ENCODE measurements at regions not wholly inside any gene's neighbourhood (a gene's known extent, or its start where the extent isn't known, plus 50 kb on each side); places are given as distances from the start of the nearest gene placed in this dataset.
"Not testable (repeated sequence)": the region's sequence is repeated elsewhere in the genome, so short reads cannot be mapped to it uniquely, and the experiment has no call there.

DNA sequence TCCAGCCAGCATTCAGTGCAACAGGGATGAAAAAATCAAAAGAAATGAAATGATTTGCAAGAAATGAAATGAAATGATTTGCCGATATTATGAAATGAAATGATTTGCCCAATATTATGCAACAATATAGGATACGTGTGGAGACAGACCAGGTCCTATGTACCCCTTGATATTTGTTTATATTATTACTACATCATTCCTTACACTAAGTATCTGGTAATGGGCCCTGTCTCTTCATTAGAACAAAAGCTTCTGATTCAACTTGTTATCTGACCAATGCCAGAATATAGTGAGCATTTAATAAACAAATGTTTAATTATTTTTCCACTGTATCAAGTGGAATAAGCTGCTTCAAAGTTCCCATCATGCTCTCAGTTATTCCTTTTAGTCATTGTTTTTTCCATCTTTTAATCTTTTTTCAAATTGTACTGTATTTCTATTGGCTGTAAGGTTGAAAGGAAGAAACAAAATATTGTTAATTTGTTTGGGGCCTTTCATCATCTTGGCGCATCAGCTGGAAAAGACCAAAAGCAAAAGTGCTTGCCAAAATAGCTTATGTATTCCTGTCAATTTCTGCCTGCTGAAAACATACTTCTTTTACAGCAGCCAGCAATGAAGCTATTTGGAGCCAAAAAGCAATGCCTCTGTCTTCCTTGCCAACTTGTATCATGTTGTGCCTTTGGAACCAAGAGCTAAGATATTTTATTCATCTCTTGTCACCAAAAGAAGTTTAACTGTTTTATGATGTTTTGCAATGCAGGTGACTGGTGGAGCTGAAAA lies 2314.9 kb downstream of the LRRC4C start:
- no peak for DNase-seq (ENCODE audit: low read depth)

DNA sequence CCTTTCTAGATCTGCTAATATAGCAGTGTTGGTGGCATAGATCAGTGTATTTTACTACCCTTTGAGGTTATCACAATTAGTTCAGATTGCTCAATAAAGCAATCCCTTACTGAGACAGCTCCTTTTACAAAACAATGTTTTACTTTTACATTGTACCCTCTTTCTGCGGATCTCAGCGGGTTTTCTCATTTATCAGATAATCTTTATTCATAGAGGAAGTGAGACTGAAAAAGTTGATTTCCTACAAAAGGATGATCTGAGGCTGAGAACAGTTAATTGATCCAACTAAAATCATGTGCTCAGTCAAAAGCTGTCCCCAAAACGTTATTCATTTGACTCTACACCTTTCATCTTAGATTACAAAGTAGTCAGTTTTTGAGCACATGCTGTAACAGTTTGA lies 2319.9 kb downstream of the LRRC4C start:
- no peak for DNase-seq (ENCODE audit: low read depth)

DNA sequence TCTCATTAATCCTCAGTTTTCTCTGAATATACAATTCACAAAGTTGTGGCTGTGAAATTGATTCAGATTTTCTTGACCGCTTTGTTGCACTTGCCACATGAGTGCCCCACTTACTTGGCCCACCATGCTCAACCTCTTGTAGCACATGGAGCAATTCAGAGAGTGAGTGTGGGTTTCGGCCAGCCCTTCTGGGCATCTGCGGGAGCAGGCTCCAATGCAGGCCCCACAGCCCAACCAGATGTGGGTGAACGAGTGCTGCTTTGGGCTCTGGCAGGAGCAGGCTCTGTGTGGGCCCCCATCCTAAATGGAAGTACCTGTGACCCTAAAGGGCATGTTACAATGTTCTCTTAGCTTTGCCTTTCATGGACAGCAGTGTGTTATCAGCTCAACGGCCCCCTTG lies 2338.6 kb downstream of the LRRC4C start:
- DNase-seq (ENCODE audit: low read depth), result no peak

DNA sequence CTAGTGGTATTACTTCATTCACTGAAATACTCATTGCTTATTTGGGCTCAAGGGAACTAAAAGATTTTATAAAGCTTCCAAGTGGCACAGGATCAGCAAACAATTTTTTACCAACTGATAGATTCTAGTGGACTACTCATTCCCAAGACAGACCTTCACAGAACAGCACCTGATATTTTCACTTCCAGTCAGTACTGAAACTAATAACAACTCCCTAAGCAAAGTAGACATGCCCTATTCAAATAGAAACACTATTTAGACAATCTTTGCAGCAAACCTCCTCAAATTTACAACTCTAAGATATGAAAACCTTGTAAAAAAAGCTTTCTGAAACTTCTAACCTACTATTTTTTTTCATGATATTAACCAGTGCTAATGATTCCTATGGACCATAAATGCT lies 2345.8 kb downstream of the LRRC4C start:
- DNase-seq (ENCODE audit: low read depth), result no peak

DNA sequence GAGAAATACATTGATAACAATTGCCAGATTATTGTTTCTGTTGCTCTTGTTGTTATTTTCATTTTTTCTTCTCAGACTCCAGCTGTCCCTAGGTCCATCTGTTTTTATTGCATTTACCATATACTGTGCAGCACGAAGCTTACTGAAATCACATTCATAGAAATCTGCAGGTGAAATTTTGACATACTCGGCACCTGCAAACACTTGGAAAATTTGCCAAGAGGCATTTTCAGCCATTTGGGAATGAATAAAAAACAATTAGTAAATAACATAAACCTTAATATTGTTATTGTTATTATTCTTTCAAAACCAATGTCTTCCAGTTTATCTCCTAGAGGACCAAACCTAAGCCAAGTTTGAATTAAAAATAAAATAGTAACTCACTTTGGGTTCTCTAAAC lies 2357.2 kb downstream of the LRRC4C start:
- no peak for DNase-seq (ENCODE audit: low read depth)

DNA sequence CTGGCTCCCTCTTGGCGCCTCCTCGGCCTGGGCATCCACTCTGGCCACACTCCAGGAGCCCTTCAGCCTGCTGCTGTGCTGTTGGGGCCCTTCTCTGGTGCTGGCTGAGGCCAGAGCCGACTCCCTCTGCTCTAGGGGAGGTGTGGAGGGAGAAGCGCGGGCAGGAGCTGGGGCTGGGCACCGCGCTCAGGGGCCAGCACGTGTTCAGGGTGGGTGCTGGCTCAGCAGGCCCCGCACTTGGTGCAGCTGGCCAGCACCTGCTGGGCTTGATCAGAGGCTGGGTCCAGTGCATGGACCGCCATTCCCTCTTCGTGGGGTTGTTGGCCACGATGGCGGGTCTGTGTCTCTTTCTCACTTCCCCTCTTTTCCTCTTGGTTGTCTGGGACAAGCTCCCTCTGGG lies 2381.0 kb downstream of the LRRC4C start:
- DNase-seq (ENCODE audit: low read depth), result no peak

DNA sequence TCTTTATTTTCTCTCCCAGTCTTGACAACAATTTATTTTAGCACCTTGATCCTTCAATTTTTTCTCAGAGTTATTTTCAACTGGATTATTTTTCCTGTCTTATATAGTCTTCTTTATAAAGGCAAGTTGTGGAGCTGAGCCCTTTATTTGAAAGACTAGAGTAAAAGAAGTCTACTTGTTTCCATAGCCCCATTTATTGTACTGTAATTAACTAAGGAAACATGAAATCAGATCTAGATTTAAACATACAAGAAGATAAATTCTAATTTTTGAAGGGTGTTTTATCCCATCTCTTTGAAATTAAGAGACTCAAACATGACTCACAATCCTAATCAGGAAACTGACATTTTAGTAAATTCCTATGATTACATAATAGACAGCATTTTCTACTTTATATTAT lies 2421.8 kb downstream of the LRRC4C start:
- no peak for DNase-seq (ENCODE audit: low read depth)

DNA sequence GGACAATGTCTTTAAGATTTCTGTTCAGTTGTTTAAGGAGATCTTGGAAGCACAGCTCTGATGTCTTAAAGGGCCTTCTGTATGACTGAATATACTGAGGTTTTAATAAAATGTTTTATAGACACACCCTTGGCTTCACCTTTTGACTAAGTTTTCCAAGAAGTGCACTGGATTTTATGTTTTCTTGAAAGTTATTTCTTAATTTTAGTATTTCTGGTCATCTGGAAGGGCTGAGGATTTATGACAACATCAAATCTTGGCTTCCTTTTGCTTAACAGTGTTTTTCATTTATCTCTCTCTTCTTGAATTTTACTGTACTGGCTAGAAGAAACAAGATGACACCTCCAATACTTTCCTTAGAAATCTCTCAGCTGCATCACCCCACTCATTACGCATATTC lies 2423.4 kb downstream of the LRRC4C start:
- DNase-seq (ENCODE audit: low read depth), result no peak

DNA sequence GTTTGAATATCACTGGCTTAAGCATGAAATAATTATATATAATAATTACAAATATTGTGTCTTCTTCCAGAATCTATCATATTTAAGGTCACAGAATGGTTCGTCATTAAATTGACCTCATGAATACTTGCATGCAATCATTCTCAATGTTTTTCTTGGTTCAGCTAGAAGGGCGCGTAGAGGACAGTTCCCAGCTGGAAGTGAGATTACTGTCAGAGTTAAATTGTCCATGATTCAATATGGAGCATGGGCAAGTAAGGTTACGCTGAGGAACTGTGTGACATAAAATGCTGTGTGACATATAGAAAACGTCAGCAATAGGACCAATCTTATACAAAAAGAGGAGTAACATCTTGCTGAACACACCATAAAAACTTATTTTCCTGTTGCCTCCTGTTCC lies 2423.5 kb upstream of the RAG2 start:
- no peak for DNase-seq (ENCODE audit: low read depth)

DNA sequence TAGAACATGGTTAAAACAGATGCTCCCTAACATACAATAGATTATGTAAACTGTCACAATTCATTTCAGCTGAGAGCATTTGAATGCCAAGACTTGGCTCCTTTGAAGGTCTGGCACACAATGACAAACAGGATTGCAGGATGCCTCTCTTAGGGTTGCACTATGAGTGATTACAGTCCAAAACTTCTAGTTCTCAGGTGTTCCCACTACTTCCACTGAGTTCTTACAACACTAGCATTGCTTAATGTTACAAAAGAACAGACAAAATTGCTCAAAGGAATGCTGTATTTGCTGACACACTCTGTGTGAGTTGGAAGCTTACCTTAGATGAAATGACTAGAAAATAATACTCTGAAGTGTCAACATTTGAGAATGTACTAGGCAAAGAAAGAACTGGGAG lies 2413.8 kb upstream of the RAG2 start:
- DNase-seq (ENCODE audit: low read depth), result no peak

DNA sequence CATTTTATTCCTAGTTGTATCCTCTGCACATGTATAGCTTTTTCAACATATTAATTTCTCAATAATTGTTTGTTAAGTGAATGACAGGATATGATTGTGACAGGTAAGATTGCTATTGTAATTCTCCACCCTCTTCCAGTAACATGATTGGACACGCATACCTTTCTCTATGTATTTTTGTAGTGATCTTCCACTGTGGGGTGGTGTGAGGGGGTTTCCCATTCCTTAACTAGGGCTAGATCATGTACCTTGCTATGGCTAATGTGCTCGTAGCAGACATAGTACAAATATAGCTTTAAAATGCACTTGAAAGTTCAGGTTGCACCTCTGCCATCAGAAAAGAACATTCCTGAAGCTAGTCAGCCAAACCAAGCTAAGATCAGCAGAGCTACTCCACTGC lies 2392.8 kb upstream of the RAG2 start:
- no peak for DNase-seq (ENCODE audit: low read depth)

DNA sequence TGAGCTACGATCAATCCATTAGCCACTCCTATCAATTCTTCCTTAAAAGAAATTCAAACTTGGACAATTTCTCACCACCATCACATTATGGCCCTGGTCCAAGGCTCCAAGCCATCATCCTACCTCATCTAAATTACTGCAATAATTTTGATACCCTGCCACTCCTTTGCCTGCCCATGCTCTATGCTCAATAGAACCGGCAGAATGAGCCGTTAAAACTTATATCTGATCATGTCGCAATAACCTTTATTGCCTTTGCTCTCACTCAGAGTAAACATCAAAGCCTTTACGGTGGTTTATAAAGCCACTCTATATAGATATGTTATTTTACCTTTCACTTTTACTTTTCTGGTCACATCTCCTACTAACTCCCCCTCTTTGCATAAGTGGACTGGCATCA lies 2392.1 kb upstream of the RAG2 start:
- DNase-seq (ENCODE audit: low read depth), result no peak

DNA sequence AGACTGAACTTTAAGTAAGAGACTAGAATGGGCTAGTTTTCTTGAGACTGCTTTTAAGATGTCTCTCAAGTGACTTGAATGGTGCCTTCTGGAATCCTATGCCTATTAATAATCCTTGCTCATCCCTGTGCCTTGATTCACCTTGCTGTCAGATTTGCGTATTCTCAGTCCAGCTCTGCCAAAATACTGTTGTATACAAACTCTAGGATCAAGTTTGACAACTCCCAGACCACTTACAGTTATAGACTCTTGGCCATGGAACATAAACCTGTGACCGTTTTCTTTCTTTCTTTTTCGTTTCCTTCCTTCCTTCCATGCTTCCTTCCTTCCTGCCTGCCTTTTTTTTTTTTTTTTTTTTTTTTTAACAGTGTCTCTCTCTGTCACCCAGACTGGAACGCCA lies 2390.9 kb upstream of the RAG2 start:
- no peak for DNase-seq (ENCODE audit: low read depth)

DNA sequence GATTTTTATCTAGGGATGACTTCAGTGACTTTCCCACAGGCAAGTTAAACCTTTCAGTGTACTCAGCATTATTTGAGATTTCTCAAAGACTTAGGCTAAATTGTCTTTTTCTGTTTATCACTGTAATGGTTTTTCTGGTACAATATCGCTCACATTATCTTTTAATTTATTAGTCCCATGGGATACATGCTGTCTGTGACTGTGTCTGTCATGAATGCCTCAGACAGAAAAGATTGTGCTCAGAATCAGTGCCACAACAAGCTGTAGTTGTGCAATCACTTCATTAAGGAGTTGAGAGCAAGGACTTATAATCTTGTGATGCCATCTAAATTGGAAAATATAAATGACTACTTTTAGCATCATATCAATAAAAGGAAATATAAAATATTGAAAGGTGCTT lies 2374.2 kb upstream of the RAG2 start:
- no peak for DNase-seq (ENCODE audit: low read depth)

DNA sequence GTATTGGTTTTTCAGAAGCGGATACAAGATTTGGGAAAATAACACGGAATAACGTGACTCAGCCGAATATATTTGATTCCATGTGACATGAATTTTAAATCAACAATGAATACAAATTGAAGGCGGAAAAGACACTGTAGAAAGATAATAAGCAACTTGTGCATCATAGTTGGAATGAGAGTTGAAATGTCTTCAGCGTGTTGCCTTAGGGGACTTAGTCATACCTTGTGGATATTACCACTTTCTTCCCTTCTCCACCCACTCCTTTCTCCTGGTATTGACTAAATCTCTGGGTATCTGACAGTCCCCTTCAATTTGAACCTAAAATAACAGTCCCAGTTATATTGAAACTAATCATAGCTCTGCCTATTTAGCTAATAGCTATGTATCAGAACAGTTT lies 2373.1 kb upstream of the RAG2 start:
- DNase-seq (ENCODE audit: low read depth), result no peak

DNA sequence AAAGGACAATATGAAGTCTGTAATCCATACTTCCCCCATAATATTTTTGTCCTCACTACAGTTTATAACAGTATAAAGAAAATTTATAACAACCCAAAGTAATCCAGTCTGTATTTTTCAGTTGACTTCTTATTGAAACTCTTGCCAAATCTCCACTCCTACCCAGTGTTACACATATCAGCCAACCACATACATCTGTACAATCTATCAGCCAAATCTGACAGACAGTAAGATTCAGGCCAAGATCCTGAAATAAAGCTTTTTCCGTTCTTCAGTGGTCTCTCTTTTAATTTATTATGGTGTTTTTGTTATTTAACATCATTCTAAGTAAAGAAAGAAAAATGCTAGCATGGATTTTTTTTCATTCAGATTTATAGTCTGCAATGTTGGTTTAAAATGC lies 2370.9 kb upstream of the RAG2 start:
- no peak for DNase-seq (ENCODE audit: low read depth)

DNA sequence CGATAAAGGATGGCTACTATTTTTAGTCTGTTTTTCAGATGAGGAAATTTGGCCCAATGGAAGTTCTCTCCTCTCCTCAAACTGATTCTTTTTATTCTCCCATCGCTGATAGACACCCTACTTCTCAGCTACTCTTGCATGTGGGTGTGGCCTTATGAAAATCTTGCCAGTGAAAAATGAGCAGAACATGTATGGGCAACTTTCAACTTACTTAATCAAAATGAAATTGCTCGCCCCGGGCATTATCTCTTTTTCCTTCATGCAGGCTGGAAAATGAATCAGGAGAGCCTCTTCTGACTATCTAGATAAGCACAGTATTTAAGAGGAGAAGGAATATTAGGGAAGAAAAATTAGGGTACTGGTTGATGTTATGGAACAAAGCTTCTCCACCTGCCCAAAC lies 2354.7 kb upstream of the RAG2 start:
- DNase-seq (ENCODE audit: low read depth), result no peak

DNA sequence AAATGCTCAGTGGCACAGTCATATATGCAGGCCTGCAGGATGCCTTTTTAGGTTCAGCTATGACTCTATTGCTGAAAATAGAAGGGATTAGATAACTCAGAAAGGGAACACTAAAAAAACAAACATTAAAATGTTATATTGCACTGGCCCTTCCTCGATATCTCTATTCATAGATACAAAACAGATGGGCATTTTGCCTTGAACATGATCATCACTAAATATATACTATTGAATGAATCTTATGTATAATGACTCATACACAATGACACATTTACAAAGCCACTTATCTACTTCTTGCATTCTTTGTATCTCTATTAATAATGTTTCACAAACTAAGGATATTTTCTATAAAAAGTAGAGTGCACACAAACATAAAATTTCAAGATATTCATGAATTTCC lies 2352.8 kb upstream of the RAG2 start:
- peak; percentile 19 for DNase-seq (ENCODE audit: low read depth)

DNA sequence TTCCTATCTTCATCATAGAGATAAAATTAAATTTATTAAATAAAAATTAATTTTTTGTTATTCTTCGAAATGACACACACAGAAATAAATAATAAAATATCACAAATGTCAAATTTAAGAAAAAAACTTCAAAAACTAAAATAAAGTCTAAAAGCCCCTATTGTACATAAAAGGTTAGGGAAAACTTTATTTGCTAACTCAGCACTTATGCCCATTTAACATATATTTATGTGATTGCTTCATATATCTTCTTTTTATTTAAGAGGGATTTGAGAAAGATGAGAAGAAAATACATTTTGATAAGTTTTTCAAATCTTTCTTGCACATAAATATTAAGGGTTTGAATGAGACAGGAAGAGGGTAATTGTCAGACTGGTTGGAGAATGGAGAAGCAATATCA lies 2350.4 kb upstream of the RAG2 start:
- DNase-seq (ENCODE audit: low read depth), result no peak

DNA sequence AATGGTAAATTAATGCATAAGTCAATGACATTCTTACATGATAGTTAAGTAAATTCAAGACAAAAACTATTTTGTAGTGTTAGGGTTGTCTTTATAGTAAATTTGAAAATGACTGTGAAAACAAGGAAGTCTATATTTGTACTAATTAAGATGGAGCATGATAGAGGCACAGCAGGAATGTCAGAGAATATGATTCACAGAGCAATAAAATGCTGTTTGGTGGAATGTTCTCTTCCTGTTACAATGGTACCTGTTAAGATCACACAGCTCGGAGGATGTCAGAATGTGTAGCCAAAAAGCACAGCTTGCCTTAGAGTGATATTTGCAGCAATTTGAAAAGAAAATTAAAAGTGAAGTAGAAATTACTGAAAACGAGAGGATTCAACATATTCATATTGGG lies 2339.7 kb upstream of the RAG2 start:
- no peak for DNase-seq (ENCODE audit: low read depth)

DNA sequence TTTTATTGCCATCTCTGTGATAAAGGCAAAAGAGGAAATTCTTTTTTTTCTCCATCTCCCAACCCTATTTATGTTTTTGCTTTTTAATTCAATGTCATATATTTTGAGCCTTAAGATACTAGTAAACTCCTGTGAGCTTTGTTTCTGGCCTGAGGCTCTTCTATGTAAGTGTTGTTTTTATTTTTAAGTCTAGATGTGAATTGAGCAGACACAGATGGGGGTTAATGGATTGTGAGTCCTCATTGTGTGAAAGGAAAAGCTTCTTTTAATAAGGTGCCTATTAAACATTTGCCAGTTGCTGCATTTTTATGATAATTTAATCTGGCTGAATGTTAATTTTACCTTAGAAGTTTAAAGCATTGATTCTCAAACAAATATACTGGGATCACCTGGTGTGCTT lies 2337.9 kb upstream of the RAG2 start:
- no peak for DNase-seq (ENCODE audit: low read depth)

DNA sequence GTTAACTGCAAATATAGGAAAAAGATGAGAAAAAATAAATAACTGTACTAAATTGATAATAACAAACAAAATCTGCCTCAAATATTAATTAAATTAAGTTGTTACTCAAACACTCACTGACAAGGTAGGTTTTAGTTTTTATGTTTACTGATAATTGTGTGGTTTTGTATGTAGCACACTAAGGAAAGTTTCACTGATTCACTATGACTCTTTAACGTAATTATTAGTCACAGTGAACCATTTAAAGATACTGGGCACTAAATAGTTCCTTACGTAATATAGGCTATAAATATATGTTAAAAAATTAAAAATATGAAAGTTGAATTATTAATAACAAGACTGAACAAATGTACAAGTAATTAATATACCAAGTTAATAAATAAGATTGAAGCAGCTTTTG lies 2330.0 kb upstream of the RAG2 start:
- DNase-seq (ENCODE audit: low read depth), result no peak

DNA sequence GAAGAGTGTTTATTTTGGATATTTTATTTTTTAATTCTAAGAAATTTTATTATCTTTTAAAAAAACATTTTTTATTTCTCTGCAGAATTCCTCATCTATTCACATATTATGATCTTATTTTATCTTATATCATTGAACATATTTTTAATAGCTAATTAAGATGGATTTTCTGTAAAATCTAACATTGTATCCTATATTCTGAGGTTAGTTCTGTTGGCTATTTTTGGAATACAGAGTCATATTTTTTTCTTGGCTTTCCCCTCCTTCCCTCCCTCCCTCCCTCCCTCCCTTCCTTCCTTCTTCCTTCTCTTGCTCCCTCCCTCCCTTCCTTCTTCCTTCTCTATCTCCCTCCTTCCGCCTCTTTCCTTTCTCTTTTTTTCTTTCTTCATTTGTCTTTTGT lies 2326.6 kb upstream of the RAG2 start:
- no peak for DNase-seq (ENCODE audit: low read depth)

DNA sequence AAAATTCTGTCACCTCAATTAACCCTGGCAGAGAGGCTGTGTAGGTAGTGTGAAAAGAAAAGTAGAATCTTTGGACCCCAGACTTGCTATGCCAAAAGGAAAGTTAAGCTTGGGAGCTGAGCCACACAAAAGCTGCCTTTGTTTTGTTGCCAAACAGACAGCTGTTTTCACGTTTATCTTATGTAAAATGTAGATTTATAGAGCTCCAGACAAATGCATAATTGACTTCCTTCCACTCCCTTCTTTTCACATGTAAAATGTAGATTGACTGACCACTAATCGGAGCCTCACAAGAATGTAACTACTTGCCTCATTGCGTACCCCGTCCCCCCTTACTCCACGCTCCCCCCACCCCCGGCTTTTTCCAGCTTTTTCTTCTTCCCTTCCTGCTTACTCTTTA lies 2302.2 kb upstream of the RAG2 start:
- DNase-seq (ENCODE audit: low read depth), result no peak

DNA sequence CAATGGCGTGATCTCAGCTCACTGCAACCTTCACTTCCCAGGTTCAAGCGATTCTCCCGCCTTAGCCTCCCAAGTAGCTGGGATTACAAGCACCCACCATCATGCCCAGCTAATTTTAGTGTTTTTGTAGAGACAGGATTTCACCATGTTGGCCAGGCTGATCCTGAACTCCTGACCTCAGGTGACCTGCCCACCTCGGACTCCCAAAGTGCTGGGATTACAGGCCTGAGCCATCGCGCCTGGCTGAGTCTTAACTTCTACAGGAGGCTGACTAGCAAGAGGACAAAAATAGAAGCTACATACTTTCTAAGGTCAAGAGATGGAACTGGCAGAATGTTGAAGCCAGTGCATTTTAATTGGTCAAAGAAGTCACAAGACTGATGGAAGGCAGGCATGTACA lies 2296.2 kb upstream of the RAG2 start:
- DNase-seq (ENCODE audit: low read depth), result not testable (repeated sequence)
